ENCODE measurements at regions not wholly inside any gene's neighbourhood (a gene's known extent, or its start where the extent isn't known, plus 50 kb on each side); places are given as distances from the start of the nearest gene placed in this dataset.
"Not testable (repeated sequence)": the region's sequence is repeated elsewhere in the genome, so short reads cannot be mapped to it uniquely, and the experiment has no call there.

DNA sequence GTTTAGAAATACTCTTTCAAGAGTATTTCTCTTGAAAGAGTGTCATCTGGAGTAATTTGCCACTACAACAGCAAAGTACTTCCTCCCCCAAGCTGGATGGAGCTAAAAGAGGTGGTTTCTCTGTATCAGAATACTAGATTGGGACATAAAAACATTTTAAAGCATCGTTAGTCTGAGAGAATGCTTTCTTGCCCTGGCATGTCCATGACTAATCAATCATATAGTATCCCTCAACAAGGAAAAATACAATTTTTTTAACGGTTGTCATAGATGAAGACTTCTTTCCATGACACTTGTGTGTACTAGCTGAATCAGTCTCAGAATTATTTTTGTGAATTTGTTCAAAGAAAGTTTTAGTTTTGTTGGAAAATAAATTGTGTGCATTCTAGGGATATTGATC, 237.9 kb downstream of the NEBL start:
- DNase-seq (ENCODE audit: low read depth, low spot score): no peak
- H3K27ac ChIP-seq: no peak overlapping the region

DNA sequence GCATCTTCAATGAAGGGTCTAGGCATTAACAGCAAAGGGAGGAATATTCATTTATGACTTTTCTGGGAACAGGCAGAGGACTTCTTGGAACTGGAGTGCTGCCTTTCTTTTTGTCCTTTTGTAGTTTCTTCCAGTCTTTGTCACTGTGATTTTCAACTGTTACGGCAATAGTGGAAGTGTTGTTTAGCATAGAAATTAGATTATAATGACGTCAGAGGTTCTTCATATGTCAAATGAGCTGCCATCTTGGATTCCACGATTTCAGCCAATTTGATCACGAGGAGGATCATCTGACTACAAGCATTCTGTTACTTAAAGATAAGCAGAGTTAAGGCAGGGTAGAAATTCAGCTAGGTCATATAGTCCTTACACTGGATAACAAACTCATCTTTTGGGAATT, 239.0 kb downstream of the NEBL start:
- DNase-seq (ENCODE audit: low read depth, low spot score): no peak
- H3K27ac ChIP-seq: no peak overlapping the region

GRCh38 chr10:20656886-20657285, 240.2 kb downstream of the NEBL start:
- DNase-seq (ENCODE audit: low read depth, low spot score): no peak
- H3K27ac ChIP-seq: no peak overlapping the region

GRCh38 chr10:20652424-20652823, 244.7 kb downstream of the NEBL start:
- H3K27ac ChIP-seq; DNase-seq (ENCODE audit: low read depth, low spot score): not testable (repeated sequence)

DNA sequence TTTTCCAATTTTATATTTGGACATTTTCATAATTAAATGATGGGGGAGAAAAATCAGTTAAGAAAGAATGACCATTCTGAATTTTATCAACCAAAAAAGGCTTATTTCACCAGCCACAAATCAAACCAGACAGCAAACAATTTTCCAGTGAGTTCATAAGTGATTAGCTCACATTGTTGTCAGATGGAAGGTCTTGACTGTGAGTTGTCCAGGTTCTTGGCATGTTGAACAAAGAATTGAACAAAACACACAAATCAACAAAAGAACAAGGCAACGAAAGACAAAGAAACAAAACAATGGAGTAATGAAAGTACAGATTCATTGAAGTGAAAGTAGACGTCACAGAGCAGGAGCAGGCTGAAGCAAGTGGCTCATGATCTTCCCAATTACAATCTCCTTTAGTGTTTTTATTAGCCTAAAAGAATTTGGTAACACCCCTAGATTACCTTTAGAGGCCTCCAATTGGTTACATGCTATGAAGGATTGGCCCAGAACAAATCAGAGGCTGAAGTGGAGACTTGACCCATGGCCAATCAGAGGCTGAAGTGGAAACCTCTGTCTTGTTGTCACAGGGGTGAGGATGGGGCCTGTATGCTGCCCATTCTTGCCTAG, 248.7 kb downstream of the NEBL start:
- DNase-seq (ENCODE audit: low read depth, low spot score): no peak

GRCh38 chr10:20647756-20648155, 249.4 kb downstream of the NEBL start:
- H3K27ac ChIP-seq: no peak overlapping the region
- DNase-seq (ENCODE audit: low read depth, low spot score): no peak

More for the DNA sequence above, 248.7 kb downstream of the NEBL start:
- no peak overlapping the region for H3K27ac ChIP-seq

- no peak overlapping the region for H3K27ac ChIP-seq
- DNase-seq (ENCODE audit: low read depth, low spot score): no peak
Observed at GRCh38 chr10:20644421-20644820, 252.7 kb downstream of the NEBL start.

GRCh38 chr10:20641605-20642004, 255.5 kb downstream of the NEBL start:
- DNase-seq (ENCODE audit: low read depth, low spot score): no peak
- H3K27ac ChIP-seq: no peak overlapping the region

DNA sequence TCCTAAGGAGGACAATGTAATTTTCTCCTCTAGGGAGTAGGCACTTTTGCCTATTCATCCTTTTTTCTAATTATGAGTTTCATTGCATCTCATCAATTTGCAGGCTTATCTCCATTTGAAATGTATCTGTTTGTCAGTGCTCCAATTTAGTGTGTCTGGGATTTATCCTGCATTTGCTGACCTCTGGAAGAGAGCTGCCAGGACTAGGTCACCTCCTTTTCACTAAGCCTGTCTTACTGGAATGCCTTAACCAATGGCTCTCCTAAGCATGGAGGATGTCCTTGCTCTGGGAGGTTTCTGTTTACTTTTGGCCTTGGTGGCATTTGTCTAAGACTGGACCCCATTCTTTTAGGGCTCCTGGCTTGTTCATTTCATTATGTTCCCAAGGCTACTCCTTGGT, 261.5 kb downstream of the NEBL start:
- H3K27ac ChIP-seq: no peak overlapping the region
- DNase-seq (ENCODE audit: low read depth, low spot score): no peak

DNA sequence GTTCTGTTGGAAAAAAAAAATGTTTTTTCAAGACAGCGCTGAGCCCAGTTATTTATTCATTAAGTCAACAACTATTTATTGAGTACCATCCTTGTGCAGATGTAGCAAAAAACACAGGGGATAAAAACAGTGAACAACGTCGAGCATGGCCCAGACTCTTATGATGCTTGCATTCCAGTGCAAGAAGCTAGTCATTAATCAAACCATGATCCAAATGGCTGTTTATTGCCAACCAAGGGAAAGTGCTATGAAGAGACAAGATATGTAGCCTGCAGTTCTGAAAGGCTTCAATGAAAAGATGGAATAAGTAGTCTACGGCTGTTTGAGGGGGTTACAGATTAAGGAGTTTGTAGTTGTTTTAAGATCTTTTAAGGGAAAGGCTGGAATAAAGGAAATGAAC, 262.3 kb downstream of the NEBL start:
- H3K27ac ChIP-seq: no peak overlapping the region
- DNase-seq (ENCODE audit: low read depth, low spot score): no peak

- no peak for DNase-seq (ENCODE audit: low read depth, low spot score)
- no peak overlapping the region for H3K27ac ChIP-seq
Observed at GRCh38 chr10:20633714-20634113, 263.4 kb downstream of the NEBL start.

DNA sequence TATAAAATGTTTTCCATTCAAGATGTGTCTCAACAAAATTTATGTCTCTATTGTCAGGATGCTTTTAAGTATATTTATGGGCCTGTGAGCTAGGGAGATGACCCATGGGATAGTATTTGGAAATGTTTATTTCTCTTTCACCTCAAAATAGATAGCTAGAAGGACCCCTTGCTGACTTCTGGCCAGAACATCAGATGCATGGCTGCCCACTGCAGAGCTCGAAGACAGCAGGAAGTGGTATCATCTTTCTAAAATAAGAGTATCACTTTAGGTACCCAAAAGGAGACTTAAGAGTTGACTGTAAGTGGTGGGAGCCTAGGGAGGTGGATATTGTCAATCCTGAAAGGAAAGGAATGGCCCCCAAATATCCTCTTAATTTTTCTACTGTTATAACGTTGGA, 264.4 kb downstream of the NEBL start:
- no peak overlapping the region for H3K27ac ChIP-seq
- DNase-seq (ENCODE audit: low read depth, low spot score): no peak

GRCh38 chr10:20631229-20631628, 265.9 kb downstream of the NEBL start:
- DNase-seq (ENCODE audit: low read depth, low spot score): no peak
- H3K27ac ChIP-seq: no peak overlapping the region

DNA sequence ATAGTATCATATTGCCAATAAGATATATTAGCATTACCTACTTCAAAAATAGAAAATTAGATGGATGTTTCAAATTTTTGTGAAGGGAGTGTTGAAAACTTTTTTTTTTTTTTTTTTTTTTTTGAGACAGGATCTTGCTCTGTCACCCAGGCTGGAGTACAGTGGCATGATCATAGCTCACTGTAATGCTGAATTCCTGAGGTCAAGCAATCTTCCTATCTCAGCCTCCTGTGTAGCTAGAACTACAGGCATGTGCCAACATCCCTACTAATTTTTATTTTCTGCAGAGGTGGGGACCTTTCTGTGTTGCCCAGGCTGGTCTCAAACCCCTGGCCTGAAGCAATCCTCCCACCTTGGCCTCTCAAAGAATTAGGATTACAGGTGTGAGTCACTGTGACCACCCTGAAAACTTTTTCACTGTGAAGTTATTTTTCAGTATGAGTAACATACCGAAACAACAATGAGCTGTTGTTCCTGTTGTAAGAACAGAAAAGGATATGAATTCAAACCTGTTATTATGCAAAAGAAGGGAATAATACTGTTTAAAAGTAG, 266.9 kb downstream of the NEBL start:
- H3K27ac ChIP-seq: no peak overlapping the region
- no peak for DNase-seq (ENCODE audit: low read depth, low spot score)

GRCh38 chr10:20627946-20628507, 269.1 kb downstream of the NEBL start:
- no peak for DNase-seq (ENCODE audit: low read depth, low spot score)
- no peak overlapping the region for H3K27ac ChIP-seq

DNA sequence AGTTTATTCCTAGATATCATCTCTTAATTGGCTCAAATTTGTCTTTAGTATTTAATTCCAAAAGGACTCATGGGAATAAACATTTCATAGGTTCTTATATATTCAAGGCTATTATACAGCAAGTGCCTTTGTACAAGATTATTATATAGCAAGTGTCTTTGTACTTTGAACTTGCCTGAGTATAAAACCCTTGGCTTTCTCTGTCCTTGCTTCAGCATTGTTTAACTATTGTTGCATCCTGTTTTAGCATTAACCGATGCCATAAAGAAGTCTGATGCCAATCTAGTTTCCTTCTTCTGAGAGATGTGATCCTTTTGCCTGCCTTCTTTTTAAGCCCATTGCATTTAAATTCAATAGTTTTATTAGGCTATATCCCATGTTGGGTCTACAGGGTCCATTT, 270.0 kb downstream of the NEBL start:
- no peak overlapping the region for H3K27ac ChIP-seq

DNA sequence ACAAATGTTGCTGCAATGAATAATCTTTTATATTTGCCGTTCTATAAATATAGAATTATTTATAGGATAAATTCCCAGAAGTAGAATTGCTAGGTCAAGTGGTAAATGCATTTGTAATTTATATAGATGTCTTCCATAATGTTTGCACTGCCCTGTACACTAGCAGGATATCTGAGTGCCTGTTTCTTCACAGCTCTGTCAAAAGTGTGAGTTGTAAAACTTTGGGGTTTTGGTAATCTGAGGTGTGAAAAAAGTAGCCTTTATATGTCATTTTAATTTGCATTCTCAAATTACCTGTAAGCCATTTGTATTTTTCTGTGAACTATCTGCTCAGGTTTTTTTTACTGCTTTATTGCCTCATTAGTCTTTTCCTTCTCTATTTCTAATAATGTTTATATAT, 271.2 kb downstream of the NEBL start:
- no peak overlapping the region for H3K27ac ChIP-seq
- no peak for DNase-seq (ENCODE audit: low read depth, low spot score)

More for the DNA sequence above, 270.0 kb downstream of the NEBL start:
- no peak for DNase-seq (ENCODE audit: low read depth, low spot score)

GRCh38 chr10:20624642-20625041, 272.5 kb downstream of the NEBL start:
- no peak for DNase-seq (ENCODE audit: low read depth, low spot score)
- H3K27ac ChIP-seq: no peak overlapping the region

DNA sequence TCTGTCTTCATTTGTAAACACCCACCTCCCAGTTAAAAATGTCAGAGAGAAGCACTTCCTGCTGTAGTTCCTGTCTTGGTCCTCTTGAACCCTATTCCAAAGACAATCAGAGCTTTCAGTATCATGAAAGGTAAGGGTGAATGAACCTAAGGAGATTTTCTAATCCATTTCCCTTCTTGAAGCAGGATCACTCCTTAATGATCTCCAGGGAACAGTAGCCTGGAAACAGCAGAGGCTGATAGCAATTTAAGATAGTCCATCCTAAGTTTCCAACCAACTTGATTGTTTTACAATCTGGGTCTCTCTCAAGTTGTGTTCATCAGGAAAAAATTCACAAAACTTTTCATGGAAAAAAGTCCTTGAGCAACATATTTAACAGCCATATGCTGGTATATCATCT, 273.6 kb downstream of the NEBL start:
- no peak for DNase-seq (ENCODE audit: low read depth, low spot score)
- H3K27ac ChIP-seq: no peak overlapping the region

- H3K27ac ChIP-seq: no peak overlapping the region
- peak; percentile 55 for DNase-seq (ENCODE audit: low read depth, low spot score)
Observed at GRCh38 chr10:20622531-20623211, 274.4 kb downstream of the NEBL start.

- DNase-seq (ENCODE audit: low read depth, low spot score): no peak
- no peak overlapping the region for H3K27ac ChIP-seq
Observed at GRCh38 chr10:20620981-20621380, 276.1 kb downstream of the NEBL start.

All from epithelial cell of prostate (primary cell).